CD4-positive, alpha-beta T cell treated with Interferon gamma for 1 hour (primary cell): ENCODE measurements at regions not wholly inside any gene's neighbourhood (a gene's known extent, or its start where the extent isn't known, plus 50 kb on each side); places are given as distances from the start of the nearest gene placed in this dataset.

Experiments used
- DNase-seq: peaks from one replicate; pipeline ENCODE4 v3.0.0-alpha.2; 2020

DNA sequence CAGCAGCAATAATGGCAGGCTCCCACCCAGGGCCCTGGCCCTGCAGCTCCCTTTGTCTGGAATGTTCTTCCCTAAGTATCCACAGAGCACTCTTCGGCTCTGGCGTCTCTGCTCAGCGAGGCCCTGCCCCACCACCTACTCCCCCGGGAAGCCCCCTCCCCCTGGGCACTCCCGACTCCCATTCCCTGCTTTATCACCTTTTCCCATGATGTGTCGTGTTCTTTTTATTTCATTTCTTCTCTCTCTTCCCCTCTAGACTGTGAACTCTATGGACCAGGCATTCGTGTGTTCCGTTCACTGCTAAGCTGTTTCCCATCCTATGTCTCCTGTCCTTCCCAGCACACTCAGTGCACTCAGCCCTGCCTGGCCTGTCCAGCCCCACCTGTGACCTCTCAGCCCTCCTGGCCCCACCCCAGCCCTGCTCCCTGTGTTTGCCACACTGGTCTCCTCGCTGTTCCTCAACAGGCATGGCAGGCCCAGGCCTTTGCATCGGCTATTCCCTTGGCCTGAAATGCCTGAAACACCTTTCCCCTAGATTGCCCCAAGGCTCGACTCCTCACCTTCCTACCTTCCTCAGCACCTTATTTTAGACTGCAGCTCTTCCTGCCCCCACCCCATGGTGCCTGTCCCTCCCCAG lies 107.4 kb downstream of the TPRA1 start:
- DNase-seq = no peak

DNA sequence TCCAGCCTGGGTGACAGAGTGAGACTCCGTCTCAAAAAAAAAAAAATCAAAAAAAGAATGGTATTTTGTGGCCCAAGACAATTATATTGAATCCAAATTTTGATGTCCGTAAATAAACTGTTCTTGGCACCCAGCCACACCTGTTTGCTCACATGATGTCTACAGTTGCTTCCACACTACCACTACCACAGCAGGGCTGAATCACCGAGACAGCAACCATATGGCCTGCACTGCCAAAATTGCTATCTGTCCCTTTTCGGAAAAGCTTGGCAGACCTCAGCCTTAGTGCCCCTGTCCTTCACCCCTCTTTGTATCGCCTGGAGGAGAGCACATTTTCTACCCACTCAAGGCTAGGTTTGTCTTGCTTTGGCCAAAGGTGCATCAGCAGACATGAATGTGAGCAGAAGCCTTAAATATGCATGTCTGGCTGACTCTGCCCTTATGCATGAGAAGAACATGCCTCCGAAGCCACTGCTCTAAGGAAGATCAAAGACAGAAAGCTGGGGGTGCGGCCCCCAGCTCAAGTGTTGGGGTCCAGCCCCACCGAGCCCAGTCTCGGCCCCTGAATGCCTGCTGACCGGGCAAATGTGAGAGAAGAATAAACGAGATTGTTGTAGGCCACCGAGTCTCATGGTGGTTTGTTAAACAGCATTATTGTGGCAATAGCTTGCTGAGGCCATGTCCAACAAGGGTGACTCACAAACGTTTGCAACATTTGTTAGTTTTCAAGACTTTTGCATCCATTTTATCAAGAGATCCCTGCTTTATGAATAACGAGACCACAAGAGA lies 108.1 kb downstream of the TPRA1 start:
- DNase-seq = no peak

DNA sequence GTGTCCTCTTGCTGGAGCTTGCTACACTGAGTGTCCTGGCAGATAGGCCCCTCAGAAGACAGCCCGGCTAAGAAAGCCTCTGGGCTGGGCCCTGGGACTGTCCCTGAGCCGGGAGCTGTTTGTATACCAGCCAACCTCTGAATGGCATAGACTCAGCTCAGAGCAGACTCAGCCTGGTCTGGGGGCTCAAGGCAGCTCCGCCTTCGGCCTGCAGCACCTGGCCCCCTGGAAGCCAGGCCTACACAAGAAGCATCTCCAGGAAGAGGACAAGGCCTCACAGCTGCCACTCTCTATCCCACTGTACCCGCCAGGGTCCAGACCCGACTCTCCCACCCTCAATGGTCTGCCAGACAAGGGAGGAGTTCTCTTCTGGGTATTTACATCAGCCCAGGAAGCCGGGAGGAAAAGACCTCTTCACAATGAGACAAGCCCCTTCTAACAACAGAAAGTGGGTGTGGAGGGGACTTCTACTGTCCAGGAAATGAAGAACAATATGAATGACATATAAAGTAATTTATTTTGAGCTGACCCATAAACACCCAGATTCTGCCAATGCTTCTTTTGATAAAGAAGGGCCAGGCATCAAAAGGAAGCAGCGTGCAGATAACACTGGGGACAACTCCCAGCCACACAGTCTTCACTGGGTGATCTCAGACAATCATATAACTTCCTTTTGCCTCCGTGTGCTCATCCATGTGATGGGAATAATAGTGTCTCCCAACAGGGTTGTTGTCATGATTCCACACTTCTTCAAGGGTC lies 110.2 kb downstream of the TPRA1 start:
- DNase-seq = no peak

DNA sequence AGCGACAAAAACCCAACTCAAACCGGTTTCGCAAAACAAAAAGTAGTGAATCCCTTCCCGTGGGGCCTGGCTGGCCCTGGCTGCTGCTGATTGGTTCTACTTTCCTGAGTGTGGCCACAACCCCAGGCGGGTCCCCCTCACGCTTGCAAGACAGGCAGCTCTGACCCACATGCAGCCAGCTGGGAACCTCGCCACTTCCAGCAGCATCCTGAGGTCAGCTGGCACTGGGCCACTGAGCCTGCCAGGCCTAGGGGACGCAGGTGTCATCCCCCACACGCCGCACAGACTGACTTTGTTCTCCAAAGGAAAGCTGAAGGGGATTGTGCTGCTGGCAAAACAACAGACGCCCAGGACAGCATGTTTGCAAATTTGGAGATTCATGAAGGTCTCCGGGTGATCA lies 111.1 kb downstream of the TPRA1 start:
- no peak for DNase-seq

GRCh38 chr3:127478922-127479321 lies 111.6 kb downstream of the TPRA1 start:
- DNase-seq = no peak

GRCh38 chr3:127477396-127477795 lies 113.1 kb downstream of the TPRA1 start:
- no peak for DNase-seq

- no peak for DNase-seq
Measured at GRCh38 chr3:127476936-127477335, 113.6 kb downstream of the TPRA1 start.

DNA sequence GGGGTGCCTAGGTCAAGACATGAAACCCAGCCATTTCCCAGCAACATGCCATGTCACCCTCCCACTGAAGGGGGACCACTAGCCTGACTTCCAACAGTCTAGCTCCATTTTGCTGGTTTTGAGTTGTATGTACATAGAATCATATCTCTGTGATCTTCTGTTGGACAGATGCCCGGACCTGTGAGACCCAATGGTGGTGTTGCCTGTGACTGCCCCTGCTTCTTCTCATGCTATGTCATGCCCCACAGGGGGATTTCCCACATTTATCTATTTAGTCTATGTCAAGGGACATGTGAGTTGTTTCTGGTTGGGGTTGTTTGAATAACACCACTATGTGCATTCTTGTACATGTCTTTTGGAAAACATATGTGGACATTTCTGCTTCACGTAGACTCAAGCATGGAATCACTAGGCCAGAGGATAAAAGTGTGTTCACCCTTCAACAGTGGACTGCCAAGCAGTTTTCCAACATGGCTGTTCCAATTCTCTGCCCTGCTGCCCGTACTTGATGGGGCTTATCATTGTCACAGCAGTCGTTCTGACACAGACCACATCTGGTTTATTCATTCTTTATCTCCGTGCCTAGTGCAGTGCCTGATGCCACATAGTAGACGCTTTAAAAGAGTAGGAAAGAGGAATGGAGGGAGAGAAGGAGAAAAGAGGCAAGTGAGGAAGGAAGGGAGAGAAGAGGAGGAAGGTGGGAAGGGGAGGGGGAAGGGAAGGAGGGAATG lies 114.4 kb downstream of the TPRA1 start:
- DNase-seq = no peak

DNA sequence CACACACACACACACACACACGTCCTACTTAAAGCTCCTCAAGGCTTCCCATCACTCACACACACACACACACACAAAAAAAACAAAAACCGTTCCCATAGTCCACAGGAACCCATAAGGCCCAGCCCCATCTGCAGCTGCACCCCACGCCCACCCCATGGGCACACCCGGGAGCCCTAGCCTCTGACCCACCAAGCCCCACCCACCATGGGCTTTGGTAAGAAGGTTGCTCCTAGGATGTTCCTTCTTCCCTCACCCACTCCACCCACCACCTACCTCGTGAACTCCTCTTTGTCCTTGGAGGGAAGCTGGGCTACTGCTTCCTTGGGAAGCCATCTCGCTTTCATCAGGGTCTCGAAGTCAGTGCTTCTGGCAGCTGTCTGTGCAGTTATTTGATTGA lies 115.1 kb downstream of the TPRA1 start:
- no peak for DNase-seq

DNA sequence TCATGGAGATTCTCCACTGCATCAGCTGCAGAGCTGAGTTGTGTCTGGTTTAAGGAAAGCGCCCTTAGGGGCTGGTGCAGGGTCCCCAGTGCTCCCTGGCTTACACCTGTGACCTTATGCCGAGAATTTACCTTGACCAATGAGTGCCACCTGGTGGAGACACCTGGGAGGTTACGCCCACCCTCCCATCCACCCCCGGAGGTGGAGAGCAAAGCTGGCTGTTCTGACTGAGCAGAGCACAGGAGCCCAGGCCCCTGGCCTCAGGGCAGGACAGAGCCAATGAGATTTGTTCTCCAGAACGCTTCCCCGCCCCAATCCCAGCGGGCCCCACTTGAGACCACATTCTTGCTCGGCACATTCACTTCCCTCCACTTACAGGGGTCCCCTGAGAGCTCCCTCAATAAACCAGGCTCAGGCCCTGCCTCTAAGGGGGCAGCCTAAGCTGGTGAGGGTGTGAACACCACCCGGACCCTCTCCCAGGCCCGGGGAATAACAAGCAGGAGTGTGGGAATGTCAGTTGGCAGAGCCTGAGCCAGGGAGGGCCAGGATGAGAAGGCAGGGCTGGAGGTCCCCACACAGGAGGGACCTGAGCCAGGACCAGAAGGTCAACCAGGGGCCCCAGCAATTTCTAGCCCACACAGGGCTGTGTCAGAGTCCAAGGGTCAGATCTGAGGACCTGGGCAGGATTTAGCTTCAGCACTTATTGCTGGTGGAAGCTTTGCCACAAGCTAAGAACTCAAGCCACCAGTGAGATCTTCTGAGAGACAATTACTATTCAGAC lies 117.1 kb downstream of the TPRA1 start:
- no peak for DNase-seq

DNA sequence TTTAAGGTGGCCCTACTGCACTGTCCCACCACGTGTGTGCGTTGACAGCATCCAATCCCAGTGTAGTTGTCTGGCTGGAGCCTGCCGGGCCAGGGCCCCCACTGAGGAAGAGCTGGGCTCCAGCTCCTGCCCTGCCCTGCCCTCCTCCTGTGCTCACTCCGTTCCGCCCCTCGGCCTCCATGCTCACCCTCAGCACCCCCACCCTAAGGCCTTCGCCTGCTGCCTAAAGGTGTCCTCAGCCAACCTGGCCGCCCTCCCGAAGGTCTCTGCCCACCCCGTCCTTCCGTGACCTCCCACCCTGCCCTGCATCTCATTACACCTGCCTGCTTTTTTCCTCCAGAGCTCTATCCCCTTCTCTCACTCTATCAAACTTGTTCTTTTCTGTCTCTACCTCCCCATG lies 118.0 kb downstream of the TPRA1 start:
- DNase-seq = no peak

DNA sequence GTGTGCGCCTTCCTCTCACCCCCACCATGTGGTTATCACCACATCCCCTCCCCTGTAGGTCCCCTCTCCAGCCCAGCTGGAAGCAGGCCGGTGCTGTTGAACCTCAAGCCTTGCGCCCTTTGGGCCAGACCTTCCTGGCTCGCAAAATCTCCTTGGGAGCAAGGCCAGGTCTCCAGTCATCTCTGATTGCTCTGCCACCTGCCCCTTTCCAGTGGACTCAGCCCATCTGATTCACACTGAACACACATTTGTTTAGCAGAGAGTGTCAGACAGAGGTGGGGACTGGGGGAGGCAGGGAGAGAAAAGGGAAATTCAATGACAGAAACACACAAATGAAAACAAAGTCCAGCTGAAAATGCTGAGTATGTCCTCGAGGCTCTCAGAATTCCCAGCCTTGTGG lies 119.4 kb downstream of the TPRA1 start:
- no peak for DNase-seq

DNA sequence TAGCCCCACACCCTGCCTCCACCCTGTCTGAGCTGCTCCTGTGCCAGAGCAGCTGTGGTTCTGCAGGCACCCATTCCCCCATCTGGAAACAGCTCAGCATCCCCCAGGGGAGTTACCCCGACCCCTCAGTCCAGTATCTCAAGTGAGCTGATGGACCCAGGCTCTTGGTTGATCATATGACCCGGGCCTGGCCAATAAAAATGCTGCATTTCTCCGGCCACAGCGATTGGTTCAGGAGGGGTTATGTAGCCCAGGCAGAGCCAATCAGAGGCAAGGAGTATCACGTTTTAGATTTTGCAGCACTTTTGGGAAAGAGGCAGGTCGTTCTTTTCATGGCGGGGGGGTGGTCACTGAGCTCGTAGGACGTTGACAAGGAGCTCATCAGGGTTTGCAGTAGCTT lies 120.8 kb downstream of the TPRA1 start:
- DNase-seq = no peak

GRCh38 chr3:127467391-127467790 lies 123.1 kb downstream of the TPRA1 start:
- no peak for DNase-seq

DNA sequence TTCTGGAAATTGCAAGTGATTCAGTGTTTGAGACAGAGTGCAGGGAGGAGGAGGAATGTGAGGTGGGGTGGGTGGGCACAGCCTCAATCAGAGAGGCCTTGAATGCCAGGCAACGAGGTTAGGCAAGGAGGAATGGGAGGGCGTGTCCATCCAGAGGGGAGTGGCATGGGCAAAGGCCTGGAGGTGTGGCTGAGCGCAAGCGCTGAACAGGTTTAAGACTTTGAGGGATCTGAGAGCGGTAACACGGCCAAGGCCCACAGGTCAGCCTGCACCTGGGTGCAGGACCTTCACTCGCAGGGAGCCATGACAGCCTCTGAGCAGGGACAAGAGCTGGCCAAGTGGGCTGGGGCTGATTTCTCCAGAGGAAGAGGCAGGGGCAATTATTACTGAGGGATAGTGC lies 125.9 kb downstream of the TPRA1 start:
- DNase-seq = no peak

DNA sequence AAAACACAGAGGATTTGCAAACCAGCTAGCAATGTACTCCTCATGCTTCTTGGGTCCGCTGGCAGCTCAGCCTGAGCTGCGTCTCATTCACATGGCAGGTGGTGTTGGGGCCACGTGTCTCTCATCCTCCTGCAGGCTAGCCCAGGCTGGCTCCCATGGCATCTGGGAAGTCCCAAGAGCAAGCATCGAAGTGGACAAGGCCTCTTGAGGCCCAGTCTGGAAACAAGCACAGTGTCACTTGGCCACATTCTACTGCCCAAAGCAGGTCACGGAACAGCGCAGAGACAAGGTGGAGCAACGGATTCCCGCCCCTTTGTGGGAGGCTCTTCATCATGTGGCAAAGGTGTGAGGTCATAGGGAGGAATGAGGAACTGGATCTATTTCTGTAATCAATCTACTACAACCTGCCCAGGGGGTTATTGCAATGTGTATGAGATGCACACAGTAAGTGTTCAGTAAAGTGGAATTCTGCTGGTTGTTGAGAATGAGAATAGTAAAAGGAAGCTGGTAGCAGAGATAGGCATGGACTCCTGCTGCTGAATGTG lies 128.3 kb downstream of the TPRA1 start:
- DNase-seq = no peak

- no peak for DNase-seq
Measured at GRCh38 chr3:127461286-127461910, 129.1 kb downstream of the TPRA1 start.

DNA sequence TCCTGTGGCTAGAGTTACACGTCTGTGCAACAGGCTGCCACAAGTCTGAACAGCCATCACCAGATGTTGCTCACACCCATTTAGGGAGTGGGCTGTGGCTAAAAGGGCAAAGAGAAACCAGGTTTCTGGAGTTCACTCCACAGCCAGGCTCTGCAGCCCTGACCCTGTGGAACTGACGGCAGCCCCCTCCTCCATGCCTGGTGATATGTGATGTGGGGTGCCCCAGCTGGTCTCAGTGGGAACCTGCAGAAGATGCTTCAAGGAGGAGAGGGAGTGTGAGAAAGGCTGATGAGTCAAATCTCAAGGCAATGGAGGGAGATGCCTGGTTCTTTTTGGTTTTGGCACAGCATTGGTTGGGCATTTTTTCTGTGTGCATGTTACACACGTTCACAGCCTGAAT lies 130.6 kb downstream of the TPRA1 start:
- no peak for DNase-seq

- no peak for DNase-seq
Measured at GRCh38 chr3:127458696-127459604, 131.6 kb downstream of the TPRA1 start.

DNA sequence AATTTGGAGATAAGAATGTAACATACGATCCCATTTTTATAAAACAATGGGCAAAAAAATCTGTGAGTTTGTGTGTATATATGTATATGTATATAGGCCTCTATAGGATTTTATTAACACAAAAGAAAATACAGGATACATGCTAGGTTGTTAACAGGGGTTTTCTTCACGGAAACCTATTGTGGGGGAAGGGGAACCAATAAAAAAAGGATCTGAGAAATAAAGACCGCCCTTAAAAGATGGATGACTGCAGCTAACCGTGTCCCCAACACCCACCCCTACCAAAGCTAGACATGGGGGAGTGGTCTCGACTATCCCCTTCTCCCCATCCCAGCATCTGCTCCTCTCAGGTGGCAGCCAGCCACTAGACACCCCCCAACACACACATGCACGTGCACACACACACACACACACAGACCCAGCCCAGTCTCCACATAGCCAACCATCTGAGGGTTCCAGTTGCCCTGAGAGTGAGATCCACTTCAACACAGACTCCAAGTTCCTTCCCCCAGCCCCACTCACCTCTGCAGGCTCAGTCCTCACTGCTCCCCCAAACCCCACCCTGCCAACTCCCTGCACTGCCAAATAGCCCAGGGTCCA lies 132.9 kb downstream of the TPRA1 start:
- no peak for DNase-seq
